ENCODE measurements at regions not wholly inside any gene's neighbourhood (a gene's known extent, or its start where the extent isn't known, plus 50 kb on each side); places are given as distances from the start of the nearest gene placed in this dataset.
"Not testable (repeated sequence)": the region's sequence is repeated elsewhere in the genome, so short reads cannot be mapped to it uniquely, and the experiment has no call there.

DNA sequence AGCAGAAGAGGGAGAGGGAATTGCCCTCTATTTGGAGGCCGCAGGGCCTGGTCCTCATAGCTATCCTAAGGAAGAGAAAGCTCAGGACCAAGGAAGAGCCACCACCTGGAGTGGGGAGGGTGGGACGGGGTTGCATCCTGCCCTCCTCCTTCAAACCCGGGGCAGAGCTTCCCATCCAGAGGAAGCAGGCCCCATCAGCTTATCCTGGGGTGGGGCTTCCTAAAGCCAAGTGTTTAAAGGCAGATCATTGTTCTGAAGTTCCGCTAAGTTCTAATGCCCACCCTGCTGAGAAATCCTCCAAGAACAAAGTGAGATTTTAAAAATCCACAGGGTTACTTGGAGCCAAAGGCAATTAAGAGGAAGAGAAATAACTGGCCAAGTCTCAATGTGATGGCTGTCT is 210.3 kb downstream of the C9orf152 start:
- dilution Hi-C loops (cut with HindIII; ENCODE audit: low sequenced_read_pairs, unreplicated experiment), result no loop called here
- Histone ChIP-seq H3K23ac (ENCODE audit: low read depth, low read length) (no peak overlapping the region), H4K20me1 (ENCODE audit: insufficient read depth, low read length) (no peaks in the 10 kb centered on the region; the same call in 1 of the 2 replicates), H3K36me3 (ENCODE audit: control insufficient read depth, insufficient read depth, low read length) (peaks cover 1% of the 10 kb centered on the region; the same call in 1 of the 2 replicates), H3K4me2 (ENCODE audit: low read depth, low read length) (no peak overlapping the region), H3K18ac (ENCODE audit: low read depth, low read length) (no peak overlapping the region), H2AK9ac (replicated peaks; ENCODE audit: low read depth, low read length, poor library complexity) (no peak overlapping the region), H4K5ac (ENCODE audit: low read depth, low read length) (no peak overlapping the region), H3K27ac (ENCODE audit: insufficient read depth, low read length) (no peak overlapping the region), H2BK20ac (ENCODE audit: low read depth, low read length) (no peak overlapping the region), H2BK120ac (ENCODE audit: low read depth, low read length) (no peak overlapping the region), H3K4me1 (ENCODE audit: control insufficient read depth, insufficient read depth, low read length) (peaks cover 3% of the 10 kb centered on the region; the same call in 1 of the 2 replicates), H3K4me3 (ENCODE audit: insufficient read depth, low read depth, low read length) (no peak overlapping the region), H3K4ac (ENCODE audit: low read depth, low read length) (no peak overlapping the region), H3K9me3 (ENCODE audit: control insufficient read depth, insufficient read depth, low read length) (peaks cover 5% of the 10 kb centered on the region; the same call in 1 of the 2 replicates), H3K27me3 (ENCODE audit: control insufficient read depth, insufficient read depth, low read length) (no peaks in the 10 kb centered on the region), H2BK15ac (ENCODE audit: low read depth, low read length) (no peak overlapping the region), H2BK5ac (ENCODE audit: low read depth, low read length, poor library complexity, severe bottlenecking) (no peak overlapping the region), H2AFZ (replicated peaks; ENCODE audit: low read length, poor library complexity) (no peak overlapping the region), H3K56ac (ENCODE audit: extremely low read depth, insufficient read depth, low read length) (no peak overlapping the region), H3K14ac (replicated peaks; ENCODE audit: low read depth, low read length) (no peak overlapping the region), H3K79me1 (ENCODE audit: low read depth in 1 of 2, low read length in 2 of 2) (peaks cover 10 to 26% of the 10 kb centered on the region in 2 experiments), H2AK5ac (ENCODE audit: low read depth, low read length) (no peak overlapping the region), H3K9ac (ENCODE audit: low read depth, low read length) (no peak overlapping the region), H4K91ac (ENCODE audit: insufficient read depth, low read depth, low read length) (no peak overlapping the region), H3K9me1 (ENCODE audit: insufficient read depth, low read length) (no peaks in the 10 kb centered on the region; the same call in none of the 2 replicates), H4K8ac (ENCODE audit: low read depth in 2 of 2, low read length in 2 of 2) (no peak overlapping the region)
- BruUV-seq (replicated peaks), result no TSS peak
- ATAC-seq (ENCODE audit: low read depth) (no peak), DNase-seq (no peak)
- in situ Hi-C loops (cut with MboI; ENCODE audit: low sequenced_read_pairs), result no loop called here
- TF ChIP-seq RAD21 (IDR thresholded peaks at IDR 0.05; ENCODE audit: low read length) (no peak), RFX5 (IDR thresholded peaks at IDR 0.05; ENCODE audit: low read depth, low read length) (no peak), MAFK (IDR thresholded peaks at IDR 0.05; ENCODE audit: low read depth, low read length) (no peak)
- TF ChIP-seq, protein P1, sequence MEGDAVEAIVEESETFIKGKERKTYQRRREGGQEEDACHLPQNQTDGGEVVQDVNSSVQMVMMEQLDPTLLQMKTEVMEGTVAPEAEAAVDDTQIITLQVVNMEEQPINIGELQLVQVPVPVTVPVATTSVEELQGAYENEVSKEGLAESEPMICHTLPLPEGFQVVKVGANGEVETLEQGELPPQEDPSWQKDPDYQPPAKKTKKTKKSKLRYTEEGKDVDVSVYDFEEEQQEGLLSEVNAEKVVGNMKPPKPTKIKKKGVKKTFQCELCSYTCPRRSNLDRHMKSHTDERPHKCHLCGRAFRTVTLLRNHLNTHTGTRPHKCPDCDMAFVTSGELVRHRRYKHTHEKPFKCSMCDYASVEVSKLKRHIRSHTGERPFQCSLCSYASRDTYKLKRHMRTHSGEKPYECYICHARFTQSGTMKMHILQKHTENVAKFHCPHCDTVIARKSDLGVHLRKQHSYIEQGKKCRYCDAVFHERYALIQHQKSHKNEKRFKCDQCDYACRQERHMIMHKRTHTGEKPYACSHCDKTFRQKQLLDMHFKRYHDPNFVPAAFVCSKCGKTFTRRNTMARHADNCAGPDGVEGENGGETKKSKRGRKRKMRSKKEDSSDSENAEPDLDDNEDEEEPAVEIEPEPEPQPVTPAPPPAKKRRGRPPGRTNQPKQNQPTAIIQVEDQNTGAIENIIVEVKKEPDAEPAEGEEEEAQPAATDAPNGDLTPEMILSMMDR (conservative IDR thresholded peaks at IDR 0.05; ENCODE audit: low read depth, low read length), result no peak
- WGBS, 2 experiments (ENCODE audit: extremely low coverage in 2 of 2, insufficient read length in 1 of 2), result 100% methylated on average over 1 of the region's 4 CpGs; no CpG with 5 or more reads in 1 of the 2 experiments
- ChIA-PET POLR2A (ENCODE audit: unreplicated experiment) (no interaction called here), CTCF (interaction anchor here (1.1 kb wide), 1 partner anchor 14 kb away, joined by 3 read pairs; no protein-coding TSS in a partner anchor)
- intact Hi-C loops (cut with micrococcal nuclease), result no loop called here

DNA sequence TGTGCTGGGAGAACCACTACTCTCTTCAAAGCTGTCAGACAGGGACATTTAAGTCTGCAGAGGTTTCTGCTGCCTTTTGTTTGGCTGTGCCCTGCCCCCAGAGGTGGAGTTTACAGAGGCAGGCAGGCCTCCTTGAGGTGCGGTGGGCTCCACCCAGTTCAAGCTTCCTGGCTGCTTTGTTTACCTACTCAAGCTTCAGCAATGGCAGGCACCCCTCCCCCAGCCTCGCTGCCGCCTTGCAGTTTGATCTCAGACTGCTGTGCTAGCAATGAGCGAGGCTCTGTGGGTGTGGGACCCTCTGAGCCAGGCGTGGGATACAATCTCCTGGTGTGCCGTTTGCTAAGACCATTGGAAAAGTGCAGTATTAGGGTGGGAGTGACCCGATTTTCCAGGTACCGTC is 202.4 kb downstream of the C9orf152 start:
- peaks cover 8 to 13% of the 10 kb centered on the region in 2 experiments for H3K79me1 ChIP-seq (ENCODE audit: low read depth in 1 of 2, low read length in 2 of 2)
- BruUV-seq (replicated peaks); H3K4ac ChIP-seq (ENCODE audit: low read depth, low read length); H2AK9ac ChIP-seq (replicated peaks; ENCODE audit: low read depth, low read length, poor library complexity); H3K9me3 ChIP-seq (ENCODE audit: control insufficient read depth, insufficient read depth, low read length); POLR2A ChIA-PET (ENCODE audit: unreplicated experiment); H3K9me1 ChIP-seq (ENCODE audit: insufficient read depth, low read length); DNase-seq; H4K8ac ChIP-seq (ENCODE audit: low read depth in 2 of 2, low read length in 2 of 2); H3K36me3 ChIP-seq (ENCODE audit: control insufficient read depth, insufficient read depth, low read length); H2AK5ac ChIP-seq (ENCODE audit: low read depth, low read length); H2BK120ac ChIP-seq (ENCODE audit: low read depth, low read length); H3K56ac ChIP-seq (ENCODE audit: extremely low read depth, insufficient read depth, low read length); H4K20me1 ChIP-seq (ENCODE audit: insufficient read depth, low read length); H4K5ac ChIP-seq (ENCODE audit: low read depth, low read length); H4K91ac ChIP-seq (ENCODE audit: insufficient read depth, low read depth, low read length); in situ Hi-C loops (cut with MboI; ENCODE audit: low sequenced_read_pairs); H3K4me1 ChIP-seq (ENCODE audit: control insufficient read depth, insufficient read depth, low read length); H3K9ac ChIP-seq (ENCODE audit: low read depth, low read length); ATAC-seq (ENCODE audit: low read depth); H3K23ac ChIP-seq (ENCODE audit: low read depth, low read length); H3K27me3 ChIP-seq (ENCODE audit: control insufficient read depth, insufficient read depth, low read length); dilution Hi-C loops (cut with HindIII; ENCODE audit: low sequenced_read_pairs, unreplicated experiment); H3K27ac ChIP-seq (ENCODE audit: insufficient read depth, low read length); intact Hi-C loops (cut with micrococcal nuclease); H3K14ac ChIP-seq (replicated peaks; ENCODE audit: low read depth, low read length); H3K18ac ChIP-seq (ENCODE audit: low read depth, low read length); H2BK20ac ChIP-seq (ENCODE audit: low read depth, low read length); H2BK5ac ChIP-seq (ENCODE audit: low read depth, low read length, poor library complexity, severe bottlenecking); H3K4me2 ChIP-seq (ENCODE audit: low read depth, low read length); CTCF ChIA-PET; H2BK15ac ChIP-seq (ENCODE audit: low read depth, low read length); H3K4me3 ChIP-seq (ENCODE audit: insufficient read depth, low read depth, low read length); H2AFZ ChIP-seq (replicated peaks; ENCODE audit: low read length, poor library complexity): not testable (repeated sequence)
- 86% methylated on average over 1 of the region's 8 CpGs; no CpG with 5 or more reads in 1 of the 2 experiments for WGBS, 2 experiments (ENCODE audit: extremely low coverage in 2 of 2, insufficient read length in 1 of 2)

All from IMR-90 (cell line).